GM12892 (cell line): ENCODE measurements at regions not wholly inside any gene's neighbourhood (a gene's known extent, or its start where the extent isn't known, plus 50 kb on each side); places are given as distances from the start of the nearest gene placed in this dataset.

Experiments
- POLR2A ChIP-seq: IDR thresholded peaks from 2 replicates; pipeline ENCODE4 v1.6.1; 2011; ENCODE audit warnings: low read depth, low read length, control low read depth
- POLR2AphosphoS5 ChIP-seq: IDR thresholded peaks from 2 replicates; pipeline ENCODE4 v1.6.1; 2011; ENCODE audit warnings: low read depth, low read length, control low read depth
- TAF1 ChIP-seq: IDR thresholded peaks from 2 replicates; pipeline ENCODE4 v1.6.1; 2011; ENCODE audit warnings: low read depth, mild to moderate bottlenecking, control low read depth, low read length, borderline replicate concordance

GRCh38 chr10:120979435-120980278 lies 128.5 kb downstream of the WDR11 start:
- TF ChIP-seq POLR2A: no peak
- TF ChIP-seq POLR2AphosphoS5: no peak
- TF ChIP-seq TAF1: no peak
